ENCODE measurements at regions not wholly inside any gene's neighbourhood (a gene's known extent, or its start where the extent isn't known, plus 50 kb on each side); places are given as distances from the start of the nearest gene placed in this dataset.

DNA sequence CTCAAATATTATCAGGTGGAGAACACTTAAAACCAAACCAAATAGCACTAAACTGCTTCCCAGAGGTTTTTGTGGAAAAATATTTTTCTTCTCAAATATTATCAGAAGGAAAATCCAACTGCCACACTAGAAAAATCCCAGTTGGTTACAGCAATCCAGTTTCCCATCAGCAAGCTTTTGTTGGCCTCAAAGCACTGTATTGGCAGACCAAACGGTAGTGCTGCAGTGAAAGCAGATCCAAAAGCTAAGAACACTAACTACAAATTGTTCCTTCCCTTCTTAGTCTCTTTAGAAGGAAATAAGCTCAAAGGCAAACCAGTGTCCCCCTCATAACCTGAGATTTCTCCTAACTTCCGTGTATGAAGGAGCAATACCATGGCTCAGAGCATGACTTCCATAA is 105.3 kb downstream of the TRIM36 start:
- Histone ChIP-seq H3K27me3 (no peaks in the 10 kb centered on the region), H3K4me1 (no peaks in the 10 kb centered on the region), H3K36me3 (no peaks in the 10 kb centered on the region), H3K4me3 (no peak overlapping the region), H3K9me3 (no peaks in the 10 kb centered on the region), H3K27ac (no peak overlapping the region)
- ATAC-seq (ENCODE audit: low FRiP score in 2 of 2): no peak
- 57 to 66% methylated on average over 2 of the region's 2 CpGs for WGBS, 2 donors
- DNase-seq: no peak
- TF ChIP-seq POLR2AphosphoS5 (IDR thresholded peaks at IDR 0.05) (no peak), EP300 (IDR thresholded peaks at IDR 0.05) (no peak), CTCF (IDR thresholded peaks at IDR 0.05) (no peak), POLR2A (IDR thresholded peaks at IDR 0.05) (no peak)

GRCh38 chr5:115054387-115054951 is 115.2 kb downstream of the TRIM36 start:
- H3K27me3 ChIP-seq: no peaks in the 10 kb centered on the region
- H3K9me3 ChIP-seq: no peaks in the 10 kb centered on the region
- H3K4me1 ChIP-seq: no peaks in the 10 kb centered on the region
- no peak overlapping the region for H3K27ac ChIP-seq
- ATAC-seq (ENCODE audit: low FRiP score in 2 of 2): no peak
- WGBS, 2 donors: 72 to 80% methylated on average over 1 of the region's 1 CpG
- no peak overlapping the region for H3K4me3 ChIP-seq
- TF ChIP-seq POLR2AphosphoS5 (IDR thresholded peaks at IDR 0.05): no peak
- no peak for TF ChIP-seq POLR2A (IDR thresholded peaks at IDR 0.05)
- TF ChIP-seq CTCF (IDR thresholded peaks at IDR 0.05): no peak
- no peak for TF ChIP-seq EP300 (IDR thresholded peaks at IDR 0.05)
- DNase-seq: no peak
- no peaks in the 10 kb centered on the region for H3K36me3 ChIP-seq

DNA sequence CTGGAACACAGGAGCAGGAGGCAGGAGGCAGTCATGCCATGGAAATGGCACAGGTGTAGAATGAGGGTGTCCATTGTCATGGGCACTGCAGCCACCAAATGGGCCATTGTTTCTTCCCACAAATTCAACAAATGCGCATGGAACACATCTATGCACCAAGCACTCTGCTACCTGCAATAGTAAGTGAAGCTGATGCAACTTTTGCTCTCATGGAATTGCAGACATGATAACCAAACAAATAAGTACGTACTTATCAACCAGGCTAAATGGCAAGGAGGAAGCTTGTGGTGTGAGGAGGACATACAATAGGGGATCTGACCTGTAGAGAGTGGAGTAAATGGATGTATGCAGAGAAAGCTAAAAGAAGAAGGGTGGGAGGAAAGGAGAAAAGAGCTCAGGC is 116.8 kb downstream of the TRIM36 start:
- DNase-seq (no peak), ATAC-seq (ENCODE audit: low FRiP score in 2 of 2) (no peak)
- TF ChIP-seq EP300 (IDR thresholded peaks at IDR 0.05) (no peak), POLR2A (IDR thresholded peaks at IDR 0.05) (no peak), POLR2AphosphoS5 (IDR thresholded peaks at IDR 0.05) (no peak), CTCF (IDR thresholded peaks at IDR 0.05) (no peak)
- Histone ChIP-seq H3K27me3 (no peaks in the 10 kb centered on the region), H3K9me3 (no peaks in the 10 kb centered on the region), H3K4me1 (no peaks in the 10 kb centered on the region), H3K27ac (no peak overlapping the region), H3K4me3 (no peak overlapping the region), H3K36me3 (no peaks in the 10 kb centered on the region)
- 79 to 90% methylated on average over 2 of the region's 2 CpGs for WGBS, 2 donors

- no peak for ATAC-seq (ENCODE audit: low FRiP score in 2 of 2)
These were observed 118.8 kb downstream of the TRIM36 start for GRCh38 chr5:115050866-115051265.

More at GRCh38 chr5:115050866-115051265, 118.8 kb downstream of the TRIM36 start:
- Histone ChIP-seq H3K27ac (no peak overlapping the region), H3K9me3 (no peaks in the 10 kb centered on the region), H3K4me1 (no peaks in the 10 kb centered on the region), H3K4me3 (no peak overlapping the region), H3K27me3 (no peaks in the 10 kb centered on the region), H3K36me3 (no peaks in the 10 kb centered on the region)
- TF ChIP-seq POLR2A (IDR thresholded peaks at IDR 0.05) (no peak), POLR2AphosphoS5 (IDR thresholded peaks at IDR 0.05) (no peak), EP300 (IDR thresholded peaks at IDR 0.05) (no peak), CTCF (IDR thresholded peaks at IDR 0.05) (no peak)
- no peak for DNase-seq
- 71 to 75% methylated on average over 3 of the region's 3 CpGs for WGBS, 2 donors
